Neural progenitor cell (in vitro differentiated cells): ENCODE measurements at regions not wholly inside any gene's neighbourhood (a gene's known extent, or its start where the extent isn't known, plus 50 kb on each side); places are given as distances from the start of the nearest gene placed in this dataset.

Experiments used
- CTCF ChIP-seq: fragments of 200-600 bp; sonication (generic); IDR thresholded peaks from 2 replicates; pipeline ENCODE4 v1.5.1; 2017; ENCODE audit warnings: antibody characterized with exemption, mild to moderate bottlenecking
- EZH2 ChIP-seq: fragments of 200-600 bp; sonication (generic); IDR thresholded peaks from 2 replicates; pipeline ENCODE4 v1.6.1; 2017; ENCODE audit warnings: antibody characterized with exemption, mild to moderate bottlenecking, moderate library complexity
- EZH2phosphoT487 ChIP-seq: fragments of 200-600 bp; sonication (generic); IDR thresholded peaks from 2 replicates; pipeline ENCODE4 v1.6.1; 2017; ENCODE audit warnings: antibody characterized with exemption

- TF ChIP-seq EZH2phosphoT487 (no peak), CTCF (no peak), EZH2 (no peak)
Observed at GRCh38 chr6:146955570-146955969, 248.6 kb upstream of the STXBP5 start.
